ENCODE measurements at regions not wholly inside any gene's neighbourhood (a gene's known extent, or its start where the extent isn't known, plus 50 kb on each side); places are given as distances from the start of the nearest gene placed in this dataset.

DNA sequence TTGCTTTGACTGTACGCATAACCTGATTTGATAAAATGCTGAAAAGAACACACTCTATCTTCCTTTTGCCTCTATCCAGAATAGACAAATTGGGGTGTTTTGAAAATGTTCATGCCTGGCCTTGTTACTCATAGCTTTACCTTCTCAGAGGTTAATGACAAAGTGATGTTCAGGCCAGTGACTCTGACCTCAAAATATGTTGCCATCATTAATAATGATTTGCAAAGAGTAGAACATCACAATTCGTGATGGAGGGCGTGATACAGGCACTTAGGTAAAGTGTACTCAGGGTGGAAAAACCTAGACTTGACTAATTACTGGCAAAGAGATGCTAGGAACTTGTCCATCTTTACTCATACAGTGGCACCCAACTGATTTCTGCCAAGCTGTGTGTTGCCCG, 656.6 kb upstream of the SOX9 start:
- TF ChIP-seq, protein P1, sequence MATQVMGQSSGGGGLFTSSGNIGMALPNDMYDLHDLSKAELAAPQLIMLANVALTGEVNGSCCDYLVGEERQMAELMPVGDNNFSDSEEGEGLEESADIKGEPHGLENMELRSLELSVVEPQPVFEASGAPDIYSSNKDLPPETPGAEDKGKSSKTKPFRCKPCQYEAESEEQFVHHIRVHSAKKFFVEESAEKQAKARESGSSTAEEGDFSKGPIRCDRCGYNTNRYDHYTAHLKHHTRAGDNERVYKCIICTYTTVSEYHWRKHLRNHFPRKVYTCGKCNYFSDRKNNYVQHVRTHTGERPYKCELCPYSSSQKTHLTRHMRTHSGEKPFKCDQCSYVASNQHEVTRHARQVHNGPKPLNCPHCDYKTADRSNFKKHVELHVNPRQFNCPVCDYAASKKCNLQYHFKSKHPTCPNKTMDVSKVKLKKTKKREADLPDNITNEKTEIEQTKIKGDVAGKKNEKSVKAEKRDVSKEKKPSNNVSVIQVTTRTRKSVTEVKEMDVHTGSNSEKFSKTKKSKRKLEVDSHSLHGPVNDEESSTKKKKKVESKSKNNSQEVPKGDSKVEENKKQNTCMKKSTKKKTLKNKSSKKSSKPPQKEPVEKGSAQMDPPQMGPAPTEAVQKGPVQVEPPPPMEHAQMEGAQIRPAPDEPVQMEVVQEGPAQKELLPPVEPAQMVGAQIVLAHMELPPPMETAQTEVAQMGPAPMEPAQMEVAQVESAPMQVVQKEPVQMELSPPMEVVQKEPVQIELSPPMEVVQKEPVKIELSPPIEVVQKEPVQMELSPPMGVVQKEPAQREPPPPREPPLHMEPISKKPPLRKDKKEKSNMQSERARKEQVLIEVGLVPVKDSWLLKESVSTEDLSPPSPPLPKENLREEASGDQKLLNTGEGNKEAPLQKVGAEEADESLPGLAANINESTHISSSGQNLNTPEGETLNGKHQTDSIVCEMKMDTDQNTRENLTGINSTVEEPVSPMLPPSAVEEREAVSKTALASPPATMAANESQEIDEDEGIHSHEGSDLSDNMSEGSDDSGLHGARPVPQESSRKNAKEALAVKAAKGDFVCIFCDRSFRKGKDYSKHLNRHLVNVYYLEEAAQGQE (IDR thresholded peaks at IDR 0.05): no peak
- TF ChIP-seq, protein P2, sequence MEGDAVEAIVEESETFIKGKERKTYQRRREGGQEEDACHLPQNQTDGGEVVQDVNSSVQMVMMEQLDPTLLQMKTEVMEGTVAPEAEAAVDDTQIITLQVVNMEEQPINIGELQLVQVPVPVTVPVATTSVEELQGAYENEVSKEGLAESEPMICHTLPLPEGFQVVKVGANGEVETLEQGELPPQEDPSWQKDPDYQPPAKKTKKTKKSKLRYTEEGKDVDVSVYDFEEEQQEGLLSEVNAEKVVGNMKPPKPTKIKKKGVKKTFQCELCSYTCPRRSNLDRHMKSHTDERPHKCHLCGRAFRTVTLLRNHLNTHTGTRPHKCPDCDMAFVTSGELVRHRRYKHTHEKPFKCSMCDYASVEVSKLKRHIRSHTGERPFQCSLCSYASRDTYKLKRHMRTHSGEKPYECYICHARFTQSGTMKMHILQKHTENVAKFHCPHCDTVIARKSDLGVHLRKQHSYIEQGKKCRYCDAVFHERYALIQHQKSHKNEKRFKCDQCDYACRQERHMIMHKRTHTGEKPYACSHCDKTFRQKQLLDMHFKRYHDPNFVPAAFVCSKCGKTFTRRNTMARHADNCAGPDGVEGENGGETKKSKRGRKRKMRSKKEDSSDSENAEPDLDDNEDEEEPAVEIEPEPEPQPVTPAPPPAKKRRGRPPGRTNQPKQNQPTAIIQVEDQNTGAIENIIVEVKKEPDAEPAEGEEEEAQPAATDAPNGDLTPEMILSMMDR (IDR thresholded peaks at IDR 0.05; ENCODE audit: low read depth, low read length, missing input control): no peak
- TF ChIP-seq, protein P3, sequence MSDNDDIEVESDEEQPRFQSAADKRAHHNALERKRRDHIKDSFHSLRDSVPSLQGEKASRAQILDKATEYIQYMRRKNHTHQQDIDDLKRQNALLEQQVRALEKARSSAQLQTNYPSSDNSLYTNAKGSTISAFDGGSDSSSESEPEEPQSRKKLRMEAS (IDR thresholded peaks at IDR 0.05): no peak
- TF ChIP-seq ATF3 (IDR thresholded peaks at IDR 0.05): no peak
- TF ChIP-seq FOXA1 (IDR thresholded peaks at IDR 0.05): no peak
- no peak for TF ChIP-seq GABPA (IDR thresholded peaks at IDR 0.05 in 1 of 2, conservative IDR thresholded peaks at IDR 0.05 in 1 of 2)
- TF ChIP-seq RAD21 (IDR thresholded peaks at IDR 0.05): no peak

Measured in liver (tissue), 3 donors.